GM12891 (cell line): ENCODE measurements at regions not wholly inside any gene's neighbourhood (a gene's known extent, or its start where the extent isn't known, plus 50 kb on each side); places are given as distances from the start of the nearest gene placed in this dataset.

Source experiments
- POLR2A ChIP-seq: IDR thresholded peaks from 2 replicates; pipeline ENCODE4 v1.6.1; 2011; ENCODE audit warnings: low read depth, low read length, control low read depth
- POLR2AphosphoS5 ChIP-seq: IDR thresholded peaks from 2 replicates; pipeline ENCODE4 v1.6.1; 2011; ENCODE audit warnings: low read depth, low read length, control low read depth

DNA sequence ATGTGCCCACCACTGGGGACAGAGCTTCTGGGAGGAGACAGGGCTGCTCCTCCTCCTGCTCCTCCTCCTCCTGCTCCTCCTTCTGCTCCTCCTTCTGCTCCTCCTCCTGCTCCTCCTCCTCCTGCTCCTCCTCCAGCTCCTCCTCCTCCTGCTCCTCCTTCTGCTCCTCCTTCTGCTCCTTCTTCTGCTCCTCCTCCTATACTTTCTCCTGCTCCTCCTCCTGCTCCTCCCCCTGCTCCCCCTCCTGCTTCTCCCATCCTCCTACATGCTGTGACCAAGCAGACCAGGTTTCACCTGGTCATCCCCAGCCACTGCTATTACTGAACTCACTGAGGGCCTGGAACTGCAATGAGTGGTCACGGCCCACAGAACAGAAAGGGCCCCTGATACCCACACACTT lies 154.0 kb upstream of the PPP2R2D start:
- no peak for TF ChIP-seq POLR2AphosphoS5
- no peak for TF ChIP-seq POLR2A
